ENCODE measurements at regions not wholly inside any gene's neighbourhood (a gene's known extent, or its start where the extent isn't known, plus 50 kb on each side); places are given as distances from the start of the nearest gene placed in this dataset.

GRCh38 chr2:66268756-66269155 lies 166.2 kb upstream of the MEIS1 start:
- Histone ChIP-seq H3K79me2 (ENCODE audit: low read length) (no peaks in the 10 kb centered on the region), H3K27ac (ENCODE audit: low read length) (no peak overlapping the region), H3K4me3 (ENCODE audit: low read length) (no peak overlapping the region), H3K36me3 (replicated peaks; ENCODE audit: insufficient read depth, low read length) (no peaks in the 10 kb centered on the region), H3F3A (ENCODE audit: insufficient read depth, low read length) (no peaks in the 10 kb centered on the region), H3K9ac (ENCODE audit: low read length) (no peak overlapping the region), H2AFZ (ENCODE audit: low read length) (no peak overlapping the region), H3K27me3 (replicated peaks; ENCODE audit: insufficient read depth, low read length) (no peaks in the 10 kb centered on the region), H3K4me1 (ENCODE audit: low read length) (no peaks in the 10 kb centered on the region), H3K9me2 (replicated peaks; ENCODE audit: insufficient read depth, low read length) (no peaks in the 10 kb centered on the region), H4K20me1 (ENCODE audit: insufficient read depth, low read length) (no peaks in the 10 kb centered on the region), H3K4me2 (ENCODE audit: low read depth, low read length) (no peak overlapping the region), H3K9me3 (replicated peaks; ENCODE audit: insufficient read depth, low read length) (no peaks in the 10 kb centered on the region)
- TF ChIP-seq, protein P1, sequence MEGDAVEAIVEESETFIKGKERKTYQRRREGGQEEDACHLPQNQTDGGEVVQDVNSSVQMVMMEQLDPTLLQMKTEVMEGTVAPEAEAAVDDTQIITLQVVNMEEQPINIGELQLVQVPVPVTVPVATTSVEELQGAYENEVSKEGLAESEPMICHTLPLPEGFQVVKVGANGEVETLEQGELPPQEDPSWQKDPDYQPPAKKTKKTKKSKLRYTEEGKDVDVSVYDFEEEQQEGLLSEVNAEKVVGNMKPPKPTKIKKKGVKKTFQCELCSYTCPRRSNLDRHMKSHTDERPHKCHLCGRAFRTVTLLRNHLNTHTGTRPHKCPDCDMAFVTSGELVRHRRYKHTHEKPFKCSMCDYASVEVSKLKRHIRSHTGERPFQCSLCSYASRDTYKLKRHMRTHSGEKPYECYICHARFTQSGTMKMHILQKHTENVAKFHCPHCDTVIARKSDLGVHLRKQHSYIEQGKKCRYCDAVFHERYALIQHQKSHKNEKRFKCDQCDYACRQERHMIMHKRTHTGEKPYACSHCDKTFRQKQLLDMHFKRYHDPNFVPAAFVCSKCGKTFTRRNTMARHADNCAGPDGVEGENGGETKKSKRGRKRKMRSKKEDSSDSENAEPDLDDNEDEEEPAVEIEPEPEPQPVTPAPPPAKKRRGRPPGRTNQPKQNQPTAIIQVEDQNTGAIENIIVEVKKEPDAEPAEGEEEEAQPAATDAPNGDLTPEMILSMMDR (IDR thresholded peaks at IDR 0.05; ENCODE audit: low read length), result no peak
- no peak for TF ChIP-seq EZH2phosphoT487 (IDR thresholded peaks at IDR 0.05; ENCODE audit: low read length)
- TF ChIP-seq EZH2 (optimal IDR thresholded peaks at IDR 0.05; ENCODE audit: low read depth, low read length), result no peak
- DNase-seq, result no peak

- Histone ChIP-seq H4K20me1 (ENCODE audit: insufficient read depth, low read length) (no peaks in the 10 kb centered on the region), H3K27ac (ENCODE audit: low read length) (no peak overlapping the region), H3K27me3 (replicated peaks; ENCODE audit: insufficient read depth, low read length) (no peaks in the 10 kb centered on the region), H3K4me3 (ENCODE audit: low read length) (no peak overlapping the region), H3K9me2 (replicated peaks; ENCODE audit: insufficient read depth, low read length) (no peaks in the 10 kb centered on the region), H3K9ac (ENCODE audit: low read length) (no peak overlapping the region), H3K4me1 (ENCODE audit: low read length) (no peaks in the 10 kb centered on the region), H3F3A (ENCODE audit: insufficient read depth, low read length) (no peaks in the 10 kb centered on the region), H2AFZ (ENCODE audit: low read length) (no peak overlapping the region), H3K36me3 (replicated peaks; ENCODE audit: insufficient read depth, low read length) (no peaks in the 10 kb centered on the region), H3K4me2 (ENCODE audit: low read depth, low read length) (no peak overlapping the region), H3K9me3 (replicated peaks; ENCODE audit: insufficient read depth, low read length) (no peaks in the 10 kb centered on the region), H3K79me2 (ENCODE audit: low read length) (no peaks in the 10 kb centered on the region)
- no peak for DNase-seq
- TF ChIP-seq, protein P1 (IDR thresholded peaks at IDR 0.05; ENCODE audit: low read length), result no peak
- TF ChIP-seq EZH2 (optimal IDR thresholded peaks at IDR 0.05; ENCODE audit: low read depth, low read length), result no peak
- TF ChIP-seq EZH2phosphoT487 (IDR thresholded peaks at IDR 0.05; ENCODE audit: low read length), result no peak
These were observed 170.6 kb upstream of the MEIS1 start for GRCh38 chr2:66264354-66264753.

DNA sequence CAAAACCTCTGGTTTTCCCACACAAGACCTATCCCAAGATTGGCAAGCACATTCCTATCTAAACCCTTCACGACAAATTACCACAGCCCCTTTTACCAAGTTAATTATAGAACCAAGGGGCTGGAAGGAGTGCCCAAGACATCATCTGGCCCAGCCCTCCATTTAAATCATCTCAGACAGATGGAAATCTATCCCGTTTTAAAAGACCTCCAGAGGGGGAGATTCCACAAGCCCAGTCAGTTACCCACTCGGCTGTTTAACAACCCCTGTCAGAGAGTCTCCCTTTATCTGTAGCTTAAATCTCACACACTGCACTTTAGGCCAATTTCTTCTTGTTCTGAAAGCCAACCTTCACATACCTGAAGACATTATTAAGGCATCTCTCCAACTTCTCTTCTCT lies 179.1 kb upstream of the MEIS1 start:
- no peaks in the 10 kb centered on the region for H3K27me3 ChIP-seq (replicated peaks; ENCODE audit: insufficient read depth, low read length)

More for the DNA sequence above, 179.1 kb upstream of the MEIS1 start:
- H3F3A ChIP-seq (ENCODE audit: insufficient read depth, low read length), result no peaks in the 10 kb centered on the region
- no peaks in the 10 kb centered on the region for H3K36me3 ChIP-seq (replicated peaks; ENCODE audit: insufficient read depth, low read length)
- TF ChIP-seq EZH2phosphoT487 (IDR thresholded peaks at IDR 0.05; ENCODE audit: low read length) (no peak), EZH2 (optimal IDR thresholded peaks at IDR 0.05; ENCODE audit: low read depth, low read length) (no peak)
- TF ChIP-seq, protein P1 (IDR thresholded peaks at IDR 0.05; ENCODE audit: low read length), result no peak
- no peaks in the 10 kb centered on the region for H3K9me3 ChIP-seq (replicated peaks; ENCODE audit: insufficient read depth, low read length)
- H3K9ac ChIP-seq (ENCODE audit: low read length), result no peak overlapping the region
- H3K27ac ChIP-seq (ENCODE audit: low read length), result no peak overlapping the region
- H3K4me2 ChIP-seq (ENCODE audit: low read depth, low read length), result no peak overlapping the region
- H3K4me3 ChIP-seq (ENCODE audit: low read length), result no peak overlapping the region
- DNase-seq, result no peak
- no peaks in the 10 kb centered on the region for H3K79me2 ChIP-seq (ENCODE audit: low read length)
- no peaks in the 10 kb centered on the region for H4K20me1 ChIP-seq (ENCODE audit: insufficient read depth, low read length)
- no peak overlapping the region for H2AFZ ChIP-seq (ENCODE audit: low read length)
- H3K4me1 ChIP-seq (ENCODE audit: low read length), result no peaks in the 10 kb centered on the region
- no peaks in the 10 kb centered on the region for H3K9me2 ChIP-seq (replicated peaks; ENCODE audit: insufficient read depth, low read length)
